Renal cortical epithelial cell (primary cell): ENCODE measurements at regions not wholly inside any gene's neighbourhood (a gene's known extent, or its start where the extent isn't known, plus 50 kb on each side); places are given as distances from the start of the nearest gene placed in this dataset.

Source experiments
- DNase-seq: peaks from one replicate; pipeline ENCODE4 v3.0.0-alpha.2; 2011; ENCODE audit warnings: low read depth

- no peak for DNase-seq
Observed at GRCh38 chr5:112656451-112656850, 81.2 kb upstream of the APC start.

GRCh38 chr5:112657804-112658203, 79.9 kb upstream of the APC start:
- no peak for DNase-seq

GRCh38 chr5:112660359-112660758, 77.3 kb upstream of the APC start:
- no peak for DNase-seq

- no peak for DNase-seq
Observed at GRCh38 chr5:112663146-112663545, 74.5 kb upstream of the APC start.

- DNase-seq = no peak
Observed at GRCh38 chr5:112668016-112668415, 69.7 kb upstream of the APC start.

- DNase-seq = no peak
Observed at GRCh38 chr5:112668911-112669310, 68.8 kb upstream of the APC start.

GRCh38 chr5:112669328-112669963, 68.2 kb upstream of the APC start:
- DNase-seq = no peak

GRCh38 chr5:112671687-112672086, 66.0 kb upstream of the APC start:
- DNase-seq = no peak

GRCh38 chr5:112681481-112681908, 56.2 kb upstream of the APC start:
- DNase-seq = no peak

GRCh38 chr5:112682621-112683061, 55.0 kb upstream of the APC start:
- DNase-seq = peak; percentile 15

GRCh38 chr5:112684121-112684520, 53.6 kb upstream of the APC start:
- no peak for DNase-seq

GRCh38 chr5:112684737-112685136, 52.9 kb upstream of the APC start:
- DNase-seq = no peak

GRCh38 chr5:112685386-112685785, 52.3 kb upstream of the APC start:
- no peak for DNase-seq

- no peak for DNase-seq
Observed at GRCh38 chr5:112685931-112686330, 51.8 kb upstream of the APC start.

GRCh38 chr5:112686675-112687074, 51.0 kb upstream of the APC start:
- no peak for DNase-seq

GRCh38 chr5:112687306-112687705, 50.4 kb upstream of the APC start:
- DNase-seq = no peak
